ENCODE measurements at regions not wholly inside any gene's neighbourhood (a gene's known extent, or its start where the extent isn't known, plus 50 kb on each side); places are given as distances from the start of the nearest gene placed in this dataset.
"Not testable (repeated sequence)": the region's sequence is repeated elsewhere in the genome, so short reads cannot be mapped to it uniquely, and the experiment has no call there.

DNA sequence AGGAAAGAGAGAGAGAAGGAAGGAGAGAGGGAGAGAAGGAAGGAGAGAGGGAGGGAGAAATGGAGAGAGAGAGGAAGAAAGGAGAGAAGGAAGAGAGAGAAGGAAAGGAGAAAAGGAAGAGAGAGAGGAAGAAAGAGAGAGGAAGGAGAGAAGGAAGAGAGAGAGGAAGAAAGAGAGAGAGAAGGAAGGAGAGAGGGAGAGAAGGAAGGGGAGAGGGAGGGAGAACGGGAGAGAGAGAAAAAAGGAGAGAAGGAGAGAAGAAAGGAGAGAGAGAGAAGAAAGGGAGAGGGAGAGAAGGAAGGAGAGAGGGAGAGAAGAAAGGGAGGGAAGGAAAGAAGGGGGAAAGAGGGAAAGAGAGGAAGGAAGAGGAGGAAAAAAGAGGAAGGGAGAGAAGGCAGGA, 1070.7 kb downstream of the UQCRFS1 start:
- Histone ChIP-seq H3K36me3 (no peaks in the 10 kb centered on the region), H3K4me1 (no peaks in the 10 kb centered on the region), H3K4me3 (no peak overlapping the region), H3K27me3 (ENCODE audit: low read depth) (peaks cover 6% of the 10 kb centered on the region), H3K27ac (replicated peaks) (no peak overlapping the region), H3K9me3 (replicated peaks) (no peaks in the 10 kb centered on the region)
- no peak for DNase-seq
- TF ChIP-seq, protein P1, sequence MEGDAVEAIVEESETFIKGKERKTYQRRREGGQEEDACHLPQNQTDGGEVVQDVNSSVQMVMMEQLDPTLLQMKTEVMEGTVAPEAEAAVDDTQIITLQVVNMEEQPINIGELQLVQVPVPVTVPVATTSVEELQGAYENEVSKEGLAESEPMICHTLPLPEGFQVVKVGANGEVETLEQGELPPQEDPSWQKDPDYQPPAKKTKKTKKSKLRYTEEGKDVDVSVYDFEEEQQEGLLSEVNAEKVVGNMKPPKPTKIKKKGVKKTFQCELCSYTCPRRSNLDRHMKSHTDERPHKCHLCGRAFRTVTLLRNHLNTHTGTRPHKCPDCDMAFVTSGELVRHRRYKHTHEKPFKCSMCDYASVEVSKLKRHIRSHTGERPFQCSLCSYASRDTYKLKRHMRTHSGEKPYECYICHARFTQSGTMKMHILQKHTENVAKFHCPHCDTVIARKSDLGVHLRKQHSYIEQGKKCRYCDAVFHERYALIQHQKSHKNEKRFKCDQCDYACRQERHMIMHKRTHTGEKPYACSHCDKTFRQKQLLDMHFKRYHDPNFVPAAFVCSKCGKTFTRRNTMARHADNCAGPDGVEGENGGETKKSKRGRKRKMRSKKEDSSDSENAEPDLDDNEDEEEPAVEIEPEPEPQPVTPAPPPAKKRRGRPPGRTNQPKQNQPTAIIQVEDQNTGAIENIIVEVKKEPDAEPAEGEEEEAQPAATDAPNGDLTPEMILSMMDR (IDR thresholded peaks at IDR 0.05; ENCODE audit: borderline replicate concordance): no peak
- intact Hi-C loops (cut with micrococcal nuclease): no loop called here

DNA sequence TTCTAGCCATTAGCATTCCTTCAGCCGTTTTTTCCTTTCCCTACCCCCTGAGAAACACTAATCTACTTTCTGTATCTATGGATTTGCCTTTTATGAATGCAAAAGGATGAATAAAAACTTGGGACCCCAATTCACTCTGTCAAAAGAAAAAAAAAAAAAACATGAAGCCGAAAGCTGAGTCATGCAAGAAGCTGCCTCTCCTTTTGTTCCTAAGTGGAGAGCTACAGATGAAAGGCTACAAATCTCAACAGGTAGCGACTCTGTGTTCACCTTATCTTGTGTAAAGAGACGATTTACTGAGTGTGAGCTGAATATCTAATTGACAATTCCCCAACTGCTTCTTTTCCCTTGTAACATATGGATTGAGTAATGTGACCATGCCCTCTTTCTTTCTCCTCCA, 1072.8 kb downstream of the UQCRFS1 start:
- TF ChIP-seq, protein P1 (IDR thresholded peaks at IDR 0.05; ENCODE audit: borderline replicate concordance): no peak
- H3K4me1 ChIP-seq: no peaks in the 10 kb centered on the region
- intact Hi-C loops (cut with micrococcal nuclease): no loop called here
- H3K27me3 ChIP-seq (ENCODE audit: low read depth): peaks cover 6% of the 10 kb centered on the region
- no peak overlapping the region for H3K4me3 ChIP-seq
- H3K9me3 ChIP-seq (replicated peaks): no peaks in the 10 kb centered on the region
- no peaks in the 10 kb centered on the region for H3K36me3 ChIP-seq
- no peak for DNase-seq
- H3K27ac ChIP-seq (replicated peaks): no peak overlapping the region

DNA sequence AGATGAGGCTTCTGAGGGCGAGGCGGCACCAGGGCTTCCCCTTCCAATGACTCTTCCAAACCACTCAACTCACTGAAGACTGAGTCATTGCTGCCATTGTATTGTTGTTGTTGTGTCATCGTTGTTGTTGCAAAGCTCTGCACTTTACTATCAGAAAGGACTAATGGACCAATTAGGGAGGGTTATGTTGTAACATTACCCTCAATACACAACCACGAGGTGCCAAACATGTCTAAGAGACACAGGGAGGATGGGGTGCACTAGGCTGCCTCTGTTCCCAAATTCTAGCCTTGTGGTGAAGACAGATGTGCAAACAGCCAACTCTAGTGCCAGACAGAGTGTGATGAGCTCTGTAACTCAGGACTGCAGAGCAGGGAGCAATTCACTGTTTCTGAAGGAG, 1075.2 kb downstream of the UQCRFS1 start:
- Histone ChIP-seq H3K4me1 (no peaks in the 10 kb centered on the region), H3K9me3 (replicated peaks) (no peaks in the 10 kb centered on the region), H3K27ac (replicated peaks) (no peak overlapping the region), H3K36me3 (no peaks in the 10 kb centered on the region), H3K4me3 (no peak overlapping the region), H3K27me3 (ENCODE audit: low read depth) (peaks cover 6% of the 10 kb centered on the region)
- TF ChIP-seq, protein P1 (IDR thresholded peaks at IDR 0.05; ENCODE audit: borderline replicate concordance): no peak
- no peak for DNase-seq
- intact Hi-C loops (cut with micrococcal nuclease): no loop called here

DNA sequence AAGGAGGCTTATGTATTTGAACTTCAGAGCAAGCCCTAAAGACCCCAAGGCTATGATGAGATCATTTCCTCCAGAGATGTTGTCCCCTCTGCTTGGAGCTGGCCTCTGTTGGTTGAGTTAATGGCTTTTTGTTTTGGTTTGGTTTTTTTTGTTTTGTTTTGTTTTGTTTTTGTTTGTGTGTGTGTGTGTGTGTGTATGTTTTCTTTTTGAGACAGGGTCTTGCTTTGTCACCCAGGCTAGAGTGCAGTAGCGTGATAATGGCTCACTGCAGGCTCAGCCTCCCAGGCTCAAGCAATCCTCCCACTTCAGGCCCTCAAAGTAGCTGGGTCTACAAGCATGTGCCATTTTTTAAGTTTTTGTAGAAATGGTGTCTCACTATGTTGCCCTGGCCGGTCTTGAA, 1076.2 kb downstream of the UQCRFS1 start:
- H3K4me1 ChIP-seq: no peaks in the 10 kb centered on the region
- no peak overlapping the region for H3K4me3 ChIP-seq
- no peak for DNase-seq
- H3K27me3 ChIP-seq (ENCODE audit: low read depth): peaks cover 6% of the 10 kb centered on the region
- no peaks in the 10 kb centered on the region for H3K36me3 ChIP-seq
- no peak overlapping the region for H3K27ac ChIP-seq (replicated peaks)
- TF ChIP-seq, protein P1 (IDR thresholded peaks at IDR 0.05; ENCODE audit: borderline replicate concordance): no peak
- intact Hi-C loops (cut with micrococcal nuclease): no loop called here
- H3K9me3 ChIP-seq (replicated peaks): no peaks in the 10 kb centered on the region

DNA sequence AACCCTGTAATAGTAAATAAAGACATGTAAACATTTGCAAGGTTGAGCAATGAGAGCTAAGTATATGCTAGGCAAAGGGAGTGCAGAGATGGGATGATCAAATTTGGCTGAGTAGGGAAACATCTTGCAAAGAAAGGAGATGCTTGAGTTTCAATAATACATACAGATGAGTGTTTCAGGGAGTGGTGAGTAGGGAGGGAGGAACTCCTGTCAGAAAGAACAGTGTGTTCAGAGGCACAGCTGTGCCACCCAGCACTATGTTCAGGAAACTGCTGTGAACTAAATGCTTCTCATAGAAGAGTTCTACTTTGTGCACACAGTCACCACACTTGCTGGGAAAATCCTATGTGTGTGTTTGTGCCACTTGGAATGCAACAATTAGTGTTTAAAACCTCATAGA, 1077.1 kb downstream of the UQCRFS1 start:
- Histone ChIP-seq H3K27ac (replicated peaks) (no peak overlapping the region), H3K4me3 (no peak overlapping the region), H3K9me3 (replicated peaks) (no peaks in the 10 kb centered on the region), H3K4me1 (no peaks in the 10 kb centered on the region), H3K36me3 (no peaks in the 10 kb centered on the region), H3K27me3 (ENCODE audit: low read depth) (no peaks in the 10 kb centered on the region)
- intact Hi-C loops (cut with micrococcal nuclease): no loop called here
- DNase-seq: no peak
- TF ChIP-seq, protein P1 (IDR thresholded peaks at IDR 0.05; ENCODE audit: borderline replicate concordance): no peak

DNA sequence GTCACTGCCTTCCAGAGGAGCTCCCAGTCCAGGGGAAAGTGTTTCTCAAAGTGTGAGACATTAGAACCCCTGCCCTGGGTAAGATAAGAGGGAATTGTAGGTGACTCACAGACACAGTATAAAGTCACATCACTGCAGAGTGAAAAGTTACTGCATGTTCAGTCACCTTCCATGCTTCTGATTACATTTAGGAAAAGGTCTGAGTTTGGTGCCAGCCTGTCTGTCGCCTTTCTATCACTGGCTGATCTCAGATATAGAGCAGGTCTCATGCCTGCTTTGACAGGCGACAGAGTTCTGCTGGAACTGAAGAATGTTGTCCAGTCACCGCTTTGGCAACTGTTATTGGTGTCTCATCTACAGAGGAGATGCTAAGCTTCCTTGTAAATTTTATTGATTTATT, 1078.6 kb downstream of the UQCRFS1 start:
- H3K4me3 ChIP-seq: no peak overlapping the region
- TF ChIP-seq, protein P1 (IDR thresholded peaks at IDR 0.05; ENCODE audit: borderline replicate concordance): no peak
- DNase-seq: no peak
- no peaks in the 10 kb centered on the region for H3K9me3 ChIP-seq (replicated peaks)
- no peaks in the 10 kb centered on the region for H3K27me3 ChIP-seq (ENCODE audit: low read depth)
- H3K4me1 ChIP-seq: no peaks in the 10 kb centered on the region
- no peak overlapping the region for H3K27ac ChIP-seq (replicated peaks)
- intact Hi-C loops (cut with micrococcal nuclease): no loop called here
- H3K36me3 ChIP-seq: no peaks in the 10 kb centered on the region

DNA sequence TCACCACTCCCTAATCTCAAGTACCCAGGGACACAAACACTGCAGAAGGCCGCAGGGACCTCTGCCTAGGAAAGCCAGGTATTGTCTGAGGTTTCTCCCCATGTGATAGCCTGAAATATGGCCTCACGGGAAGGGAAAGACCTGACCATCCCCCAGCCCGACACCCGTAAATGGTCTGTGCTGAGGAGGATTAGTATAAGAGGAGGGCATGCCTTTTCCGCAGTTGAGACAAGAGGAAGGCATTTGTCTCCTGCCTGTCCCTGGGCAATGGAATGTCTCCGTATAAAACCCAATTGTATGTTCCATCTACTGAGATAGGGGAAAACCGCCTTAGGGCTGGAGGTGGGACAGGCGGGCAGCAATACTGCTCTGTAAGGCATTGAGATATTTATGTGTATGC, 1082.1 kb downstream of the UQCRFS1 start:
- H3K4me3 ChIP-seq; H3K36me3 ChIP-seq; H3K9me3 ChIP-seq (replicated peaks); DNase-seq; intact Hi-C loops (cut with micrococcal nuclease); H3K27me3 ChIP-seq (ENCODE audit: low read depth); H3K27ac ChIP-seq (replicated peaks); H3K4me1 ChIP-seq: not testable (repeated sequence)

Measured in left ventricle myocardium inferior (tissue), 1 donor.